Liver (tissue), 8 donors: ENCODE measurements at regions not wholly inside any gene's neighbourhood (a gene's known extent, or its start where the extent isn't known, plus 50 kb on each side); places are given as distances from the start of the nearest gene placed in this dataset.

Experiments used
- DNase-seq: peaks from one replicate; pipeline ENCODE4 v3.0.0-alpha.2; 2017; ENCODE audit warnings: low spot score
- H3K27ac ChIP-seq, 2 donors: one replicate each; pipeline ENCODE4 v1.7.0; 2013; ENCODE audit warnings: inconsistent platforms in 2 of 2, low read length in 2 of 2, control low read depth in 1 of 2, low read depth in 1 of 2, mild to moderate bottlenecking in 1 of 2
- H3K27me3 ChIP-seq, 4 donors: one replicate each; pipeline versions ENCODE4 v1.6.1 to v1.7.0; 2013; ENCODE audit warnings: low read length in 3 of 4, inconsistent platforms in 1 of 4, mild to moderate bottlenecking in 1 of 4, moderate library complexity in 1 of 4; ENCODE audit not compliant: control insufficient read depth in 4 of 4, insufficient read depth in 4 of 4
- H3K36me3 ChIP-seq, 4 donors: one replicate each; pipeline versions ENCODE4 v1.6.1 to v1.7.0; 2013; ENCODE audit warnings: low read length in 3 of 4, mild to moderate bottlenecking in 3 of 4, low read depth in 1 of 4, moderate library complexity in 1 of 4; ENCODE audit not compliant: control insufficient read depth in 4 of 4, insufficient read depth in 3 of 4
- H3K4me1 ChIP-seq, 4 donors: one replicate each; pipeline versions ENCODE4 v1.6.1 to v1.7.0; 2013; ENCODE audit warnings: low read length in 3 of 4, mild to moderate bottlenecking in 3 of 4, moderate library complexity in 1 of 4; ENCODE audit not compliant: control insufficient read depth in 4 of 4, insufficient read depth in 4 of 4
- H3K4me3 ChIP-seq, 3 donors: one replicate each; pipeline versions ENCODE4 v1.6.1 to v1.7.0; 2013; ENCODE audit warnings: low read length in 3 of 3, control low read depth in 1 of 3, low read depth in 1 of 3, mild to moderate bottlenecking in 1 of 3
- H3K9ac ChIP-seq, 2 donors: one replicate each; pipeline ENCODE4 v1.7.0; 2013; ENCODE audit warnings: low read length in 2 of 2, mild to moderate bottlenecking in 2 of 2, moderate library complexity in 2 of 2, control low read depth in 1 of 2, low read depth in 1 of 2
- H3K9me3 ChIP-seq, 4 donors: one replicate each; pipeline versions ENCODE4 v1.6.1 to v1.7.0; 2013; ENCODE audit warnings: low read length in 3 of 4; ENCODE audit not compliant: control insufficient read depth in 4 of 4
- EGR1 ChIP-seq, 2 donors: IDR thresholded peaks; 2 replicates each; pipeline ENCODE4 v1.6.1; 2016 to 2018; ENCODE audit warnings: antibody characterized with exemption in 2 of 2, low read depth in 2 of 2
- FOXA1 ChIP-seq: IDR thresholded peaks from 2 replicates; pipeline ENCODE4 v1.6.1; 2016; ENCODE audit warnings: antibody characterized with exemption
- FOXA2 ChIP-seq: IDR thresholded peaks from 2 replicates; pipeline ENCODE4 v1.6.1; 2016; ENCODE audit warnings: antibody characterized with exemption
- GABPA ChIP-seq, 2 donors: IDR thresholded peaks in 1 of 2; conservative IDR thresholded peaks in 1 of 2; 2 replicates each; pipeline ENCODE4 v1.6.1; 2016; ENCODE audit warnings: antibody characterized with exemption in 2 of 2, mild to moderate bottlenecking in 1 of 2, moderate library complexity in 1 of 2
- HNF4A ChIP-seq, 2 donors: conservative IDR thresholded peaks; 2 replicates each; pipeline ENCODE4 v1.6.1; 2016; ENCODE audit warnings: antibody characterized with exemption in 2 of 2, mild to moderate bottlenecking in 2 of 2
- HNF4G ChIP-seq: IDR thresholded peaks from 2 replicates; pipeline ENCODE4 v1.6.1; 2016; ENCODE audit warnings: antibody characterized with exemption
- JUND ChIP-seq, 2 donors: IDR thresholded peaks; 2 replicates each; pipeline ENCODE4 v1.6.1; 2016; ENCODE audit warnings: antibody characterized with exemption in 2 of 2
- MAX ChIP-seq: IDR thresholded peaks from 2 replicates; pipeline ENCODE4 v1.6.1; 2016; ENCODE audit warnings: antibody characterized with exemption
- NR2F2 ChIP-seq: IDR thresholded peaks from 2 replicates; pipeline ENCODE4 v1.6.1; 2016; ENCODE audit warnings: antibody characterized with exemption
- RAD21 ChIP-seq, 2 donors: IDR thresholded peaks; 2 replicates each; pipeline ENCODE4 v1.6.1; 2016; ENCODE audit warnings: antibody characterized with exemption in 2 of 2, mild to moderate bottlenecking in 2 of 2
- RXRA ChIP-seq, 2 donors: IDR thresholded peaks; 2 replicates each; pipeline ENCODE4 v1.6.1; 2017 to 2018; ENCODE audit warnings: antibody characterized with exemption in 2 of 2, mild to moderate bottlenecking in 1 of 2
- SP1 ChIP-seq: IDR thresholded peaks from 2 replicates; pipeline ENCODE4 v1.6.1; 2018; ENCODE audit warnings: antibody characterized with exemption, mild to moderate bottlenecking
- TAF1 ChIP-seq: conservative IDR thresholded peaks from 2 replicates; pipeline ENCODE4 v1.6.1; 2016; ENCODE audit warnings: antibody characterized with exemption, mild to moderate bottlenecking
- YY1 ChIP-seq: IDR thresholded peaks from 2 replicates; pipeline ENCODE4 v1.6.1; 2016; ENCODE audit warnings: antibody characterized with exemption, mild to moderate bottlenecking
- WGBS: extraction: QIAGEN DNeasy Blood & Tissue Kit; methylation state at CpG from one replicate; pipeline ENCODE4 v1.1.7; 2013; 5-methylcytosine and 5-hydroxymethylcytosine counted together
- TF ChIP-seq, protein P1 (sequence below): IDR thresholded peaks from 2 replicates; pipeline ENCODE4 v1.6.1; 2016; ENCODE audit warnings: antibody characterized with exemption
- TF ChIP-seq, protein P2 (sequence below): IDR thresholded peaks from 2 replicates; pipeline ENCODE4 v1.6.1; 2016; ENCODE audit warnings: antibody characterized with exemption, mild to moderate bottlenecking
- TF ChIP-seq, protein P3 (sequence below): IDR thresholded peaks from 2 replicates; pipeline ENCODE4 v1.6.1; 2016; ENCODE audit warnings: antibody characterized with exemption
- TF ChIP-seq, protein P4 (sequence below): fragments of 150-350 bp; IDR thresholded peaks from 2 replicates; pipeline ENCODE4 v1.5.1; 2017; ENCODE audit warnings: improper control_type of control experiment, low read depth, low read length; ENCODE audit not compliant: missing input control
- donor health status: healthy.
- donor health status: healthy.
- donor health status: healthy.
- donor health status: healthy.
- donor health status: healthy.

DNA sequence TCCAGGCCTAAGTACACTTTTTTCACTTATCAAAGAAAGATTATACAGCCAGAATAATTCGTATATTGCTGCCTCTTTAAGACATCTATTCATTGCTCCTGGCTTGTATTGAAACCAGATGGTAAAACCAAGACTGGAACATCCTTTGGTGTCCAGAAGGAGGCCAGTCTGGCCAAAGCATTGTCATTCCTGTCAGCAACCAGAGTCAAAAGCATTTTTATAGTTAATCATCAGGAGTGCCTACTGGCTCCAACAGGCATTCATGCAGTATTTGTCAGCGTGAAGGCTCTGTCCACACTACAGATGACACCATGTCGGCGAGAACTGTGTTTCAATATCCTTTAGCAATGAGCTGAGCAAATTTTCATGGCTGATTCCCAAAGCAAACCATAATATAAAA lies 118.0 kb upstream of the G2E3 start:
- Histone ChIP-seq H3K36me3 (no peaks in the 10 kb centered on the region), H3K4me3 (no peak overlapping the region), H3K9me3 (no peaks in the 10 kb centered on the region), H3K4me1 (no peaks in the 10 kb centered on the region), H3K9ac (no peak overlapping the region), H3K27me3 (peaks cover 0 to 9% (median 0%) of the 10 kb centered on the region in 4 donors), H3K27ac (no peak overlapping the region)
- DNase-seq = no peak
- TF ChIP-seq EGR1 (IDR thresholded peaks at IDR 0.05; ENCODE audit: low read depth in 2 of 2) = no peak
- no peak for TF ChIP-seq HNF4G
- TF ChIP-seq NR2F2 = no peak
- no peak for TF ChIP-seq RAD21 (IDR thresholded peaks at IDR 0.05)
- TF ChIP-seq, protein P1, sequence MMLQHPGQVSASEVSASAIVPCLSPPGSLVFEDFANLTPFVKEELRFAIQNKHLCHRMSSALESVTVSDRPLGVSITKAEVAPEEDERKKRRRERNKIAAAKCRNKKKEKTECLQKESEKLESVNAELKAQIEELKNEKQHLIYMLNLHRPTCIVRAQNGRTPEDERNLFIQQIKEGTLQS = no peak
- no peak for TF ChIP-seq SP1
- no peak for TF ChIP-seq RXRA (IDR thresholded peaks at IDR 0.05)
- TF ChIP-seq HNF4A (conservative IDR thresholded peaks at IDR 0.05) = no peak
- no peak for TF ChIP-seq FOXA2
- no peak for TF ChIP-seq MAX
- no peak for TF ChIP-seq JUND (IDR thresholded peaks at IDR 0.05)
- TF ChIP-seq, protein P2, sequence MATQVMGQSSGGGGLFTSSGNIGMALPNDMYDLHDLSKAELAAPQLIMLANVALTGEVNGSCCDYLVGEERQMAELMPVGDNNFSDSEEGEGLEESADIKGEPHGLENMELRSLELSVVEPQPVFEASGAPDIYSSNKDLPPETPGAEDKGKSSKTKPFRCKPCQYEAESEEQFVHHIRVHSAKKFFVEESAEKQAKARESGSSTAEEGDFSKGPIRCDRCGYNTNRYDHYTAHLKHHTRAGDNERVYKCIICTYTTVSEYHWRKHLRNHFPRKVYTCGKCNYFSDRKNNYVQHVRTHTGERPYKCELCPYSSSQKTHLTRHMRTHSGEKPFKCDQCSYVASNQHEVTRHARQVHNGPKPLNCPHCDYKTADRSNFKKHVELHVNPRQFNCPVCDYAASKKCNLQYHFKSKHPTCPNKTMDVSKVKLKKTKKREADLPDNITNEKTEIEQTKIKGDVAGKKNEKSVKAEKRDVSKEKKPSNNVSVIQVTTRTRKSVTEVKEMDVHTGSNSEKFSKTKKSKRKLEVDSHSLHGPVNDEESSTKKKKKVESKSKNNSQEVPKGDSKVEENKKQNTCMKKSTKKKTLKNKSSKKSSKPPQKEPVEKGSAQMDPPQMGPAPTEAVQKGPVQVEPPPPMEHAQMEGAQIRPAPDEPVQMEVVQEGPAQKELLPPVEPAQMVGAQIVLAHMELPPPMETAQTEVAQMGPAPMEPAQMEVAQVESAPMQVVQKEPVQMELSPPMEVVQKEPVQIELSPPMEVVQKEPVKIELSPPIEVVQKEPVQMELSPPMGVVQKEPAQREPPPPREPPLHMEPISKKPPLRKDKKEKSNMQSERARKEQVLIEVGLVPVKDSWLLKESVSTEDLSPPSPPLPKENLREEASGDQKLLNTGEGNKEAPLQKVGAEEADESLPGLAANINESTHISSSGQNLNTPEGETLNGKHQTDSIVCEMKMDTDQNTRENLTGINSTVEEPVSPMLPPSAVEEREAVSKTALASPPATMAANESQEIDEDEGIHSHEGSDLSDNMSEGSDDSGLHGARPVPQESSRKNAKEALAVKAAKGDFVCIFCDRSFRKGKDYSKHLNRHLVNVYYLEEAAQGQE = no peak
- TF ChIP-seq FOXA1 = no peak
- TF ChIP-seq TAF1 = no peak
- TF ChIP-seq, protein P3, sequence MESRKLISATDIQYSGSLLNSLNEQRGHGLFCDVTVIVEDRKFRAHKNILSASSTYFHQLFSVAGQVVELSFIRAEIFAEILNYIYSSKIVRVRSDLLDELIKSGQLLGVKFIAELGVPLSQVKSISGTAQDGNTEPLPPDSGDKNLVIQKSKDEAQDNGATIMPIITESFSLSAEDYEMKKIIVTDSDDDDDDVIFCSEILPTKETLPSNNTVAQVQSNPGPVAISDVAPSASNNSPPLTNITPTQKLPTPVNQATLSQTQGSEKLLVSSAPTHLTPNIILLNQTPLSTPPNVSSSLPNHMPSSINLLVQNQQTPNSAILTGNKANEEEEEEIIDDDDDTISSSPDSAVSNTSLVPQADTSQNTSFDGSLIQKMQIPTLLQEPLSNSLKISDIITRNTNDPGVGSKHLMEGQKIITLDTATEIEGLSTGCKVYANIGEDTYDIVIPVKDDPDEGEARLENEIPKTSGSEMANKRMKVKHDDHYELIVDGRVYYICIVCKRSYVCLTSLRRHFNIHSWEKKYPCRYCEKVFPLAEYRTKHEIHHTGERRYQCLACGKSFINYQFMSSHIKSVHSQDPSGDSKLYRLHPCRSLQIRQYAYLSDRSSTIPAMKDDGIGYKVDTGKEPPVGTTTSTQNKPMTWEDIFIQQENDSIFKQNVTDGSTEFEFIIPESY = no peak
- TF ChIP-seq, protein P4, sequence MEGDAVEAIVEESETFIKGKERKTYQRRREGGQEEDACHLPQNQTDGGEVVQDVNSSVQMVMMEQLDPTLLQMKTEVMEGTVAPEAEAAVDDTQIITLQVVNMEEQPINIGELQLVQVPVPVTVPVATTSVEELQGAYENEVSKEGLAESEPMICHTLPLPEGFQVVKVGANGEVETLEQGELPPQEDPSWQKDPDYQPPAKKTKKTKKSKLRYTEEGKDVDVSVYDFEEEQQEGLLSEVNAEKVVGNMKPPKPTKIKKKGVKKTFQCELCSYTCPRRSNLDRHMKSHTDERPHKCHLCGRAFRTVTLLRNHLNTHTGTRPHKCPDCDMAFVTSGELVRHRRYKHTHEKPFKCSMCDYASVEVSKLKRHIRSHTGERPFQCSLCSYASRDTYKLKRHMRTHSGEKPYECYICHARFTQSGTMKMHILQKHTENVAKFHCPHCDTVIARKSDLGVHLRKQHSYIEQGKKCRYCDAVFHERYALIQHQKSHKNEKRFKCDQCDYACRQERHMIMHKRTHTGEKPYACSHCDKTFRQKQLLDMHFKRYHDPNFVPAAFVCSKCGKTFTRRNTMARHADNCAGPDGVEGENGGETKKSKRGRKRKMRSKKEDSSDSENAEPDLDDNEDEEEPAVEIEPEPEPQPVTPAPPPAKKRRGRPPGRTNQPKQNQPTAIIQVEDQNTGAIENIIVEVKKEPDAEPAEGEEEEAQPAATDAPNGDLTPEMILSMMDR = no peak
- TF ChIP-seq YY1 = no peak
- TF ChIP-seq GABPA (IDR thresholded peaks at IDR 0.05 in 1 of 2, conservative IDR thresholded peaks at IDR 0.05 in 1 of 2) = no peak
- WGBS = 89% methylated on average over 4 of the region's 4 CpGs
